ENCODE measurements at regions not wholly inside any gene's neighbourhood (a gene's known extent, or its start where the extent isn't known, plus 50 kb on each side); places are given as distances from the start of the nearest gene placed in this dataset.

DNA sequence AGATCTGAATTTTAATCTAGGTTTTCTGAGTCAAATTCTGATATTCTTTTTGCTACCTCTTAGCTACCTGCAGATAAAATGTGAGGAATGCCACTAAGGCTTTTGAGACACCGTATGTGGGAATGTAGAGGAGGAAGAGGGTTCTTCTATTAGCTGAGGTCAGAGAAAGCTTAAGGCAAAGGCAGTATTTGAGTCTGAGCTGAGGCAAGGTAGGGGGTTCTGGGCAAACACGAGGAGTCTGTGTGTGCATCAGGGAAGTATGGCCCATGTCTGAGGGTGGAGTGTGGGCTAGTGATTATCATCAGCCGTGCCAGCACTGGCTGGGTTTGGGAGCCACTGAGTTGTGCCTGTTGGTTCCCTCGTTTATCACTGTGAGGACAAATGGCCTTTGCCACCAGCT lies 181.1 kb downstream of the SOX2 start:
- TF ChIP-seq MAZ (IDR thresholded peaks at IDR 0.05; ENCODE audit: borderline replicate concordance, low read depth, low read length), result no peak
- TF ChIP-seq, protein P1, sequence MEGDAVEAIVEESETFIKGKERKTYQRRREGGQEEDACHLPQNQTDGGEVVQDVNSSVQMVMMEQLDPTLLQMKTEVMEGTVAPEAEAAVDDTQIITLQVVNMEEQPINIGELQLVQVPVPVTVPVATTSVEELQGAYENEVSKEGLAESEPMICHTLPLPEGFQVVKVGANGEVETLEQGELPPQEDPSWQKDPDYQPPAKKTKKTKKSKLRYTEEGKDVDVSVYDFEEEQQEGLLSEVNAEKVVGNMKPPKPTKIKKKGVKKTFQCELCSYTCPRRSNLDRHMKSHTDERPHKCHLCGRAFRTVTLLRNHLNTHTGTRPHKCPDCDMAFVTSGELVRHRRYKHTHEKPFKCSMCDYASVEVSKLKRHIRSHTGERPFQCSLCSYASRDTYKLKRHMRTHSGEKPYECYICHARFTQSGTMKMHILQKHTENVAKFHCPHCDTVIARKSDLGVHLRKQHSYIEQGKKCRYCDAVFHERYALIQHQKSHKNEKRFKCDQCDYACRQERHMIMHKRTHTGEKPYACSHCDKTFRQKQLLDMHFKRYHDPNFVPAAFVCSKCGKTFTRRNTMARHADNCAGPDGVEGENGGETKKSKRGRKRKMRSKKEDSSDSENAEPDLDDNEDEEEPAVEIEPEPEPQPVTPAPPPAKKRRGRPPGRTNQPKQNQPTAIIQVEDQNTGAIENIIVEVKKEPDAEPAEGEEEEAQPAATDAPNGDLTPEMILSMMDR (conservative IDR thresholded peaks at IDR 0.05; ENCODE audit: low read depth, low read length), result no peak
- TF ChIP-seq SMC3 (IDR thresholded peaks at IDR 0.05; ENCODE audit: low read depth, low read length), result no peak
- TF ChIP-seq NFE2L2 (IDR thresholded peaks at IDR 0.05; ENCODE audit: low read depth, low read length), result no peak
- TF ChIP-seq, protein P2, sequence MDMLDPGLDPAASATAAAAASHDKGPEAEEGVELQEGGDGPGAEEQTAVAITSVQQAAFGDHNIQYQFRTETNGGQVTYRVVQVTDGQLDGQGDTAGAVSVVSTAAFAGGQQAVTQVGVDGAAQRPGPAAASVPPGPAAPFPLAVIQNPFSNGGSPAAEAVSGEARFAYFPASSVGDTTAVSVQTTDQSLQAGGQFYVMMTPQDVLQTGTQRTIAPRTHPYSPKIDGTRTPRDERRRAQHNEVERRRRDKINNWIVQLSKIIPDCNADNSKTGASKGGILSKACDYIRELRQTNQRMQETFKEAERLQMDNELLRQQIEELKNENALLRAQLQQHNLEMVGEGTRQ (IDR thresholded peaks at IDR 0.05; ENCODE audit: low read depth, low read length), result no peak
- no peak for TF ChIP-seq RAD21 (IDR thresholded peaks at IDR 0.05; ENCODE audit: low read length)
- no peak for TF ChIP-seq RCOR1 (IDR thresholded peaks at IDR 0.05; ENCODE audit: insufficient replicate concordance, low read length)
- TF ChIP-seq POLR2A (IDR thresholded peaks at IDR 0.05; ENCODE audit: low read depth, low read length), result no peak
- Histone ChIP-seq H4K5ac (ENCODE audit: low read depth, low read length) (no peak overlapping the region), H4K8ac (ENCODE audit: low read depth in 2 of 2, low read length in 2 of 2) (no peak overlapping the region), H3K4me2 (ENCODE audit: low read depth, low read length) (no peak overlapping the region), H3K79me1 (ENCODE audit: low read depth in 1 of 2, low read length in 2 of 2) (no peaks in the 10 kb centered on the region), H3K27ac (ENCODE audit: insufficient read depth, low read length) (no peak overlapping the region), H2BK120ac (ENCODE audit: low read depth, low read length) (no peak overlapping the region), H2AK9ac (replicated peaks; ENCODE audit: low read depth, low read length, poor library complexity) (no peak overlapping the region), H3K4ac (ENCODE audit: low read depth, low read length) (no peak overlapping the region), H2AK5ac (ENCODE audit: low read depth, low read length) (no peak overlapping the region), H3K9me3 (ENCODE audit: control insufficient read depth, insufficient read depth, low read length) (peaks cover 6% of the 10 kb centered on the region), H3K4me1 (ENCODE audit: control insufficient read depth, insufficient read depth, low read length) (no peaks in the 10 kb centered on the region), H3K9ac (ENCODE audit: low read depth, low read length) (no peak overlapping the region), H2AFZ (replicated peaks; ENCODE audit: low read length, poor library complexity) (no peak overlapping the region), H3K9me1 (ENCODE audit: insufficient read depth, low read length) (no peaks in the 10 kb centered on the region), H4K20me1 (ENCODE audit: insufficient read depth, low read length) (no peaks in the 10 kb centered on the region), H3K23ac (ENCODE audit: low read depth, low read length) (no peak overlapping the region), H3K36me3 (ENCODE audit: control insufficient read depth, insufficient read depth, low read length) (no peaks in the 10 kb centered on the region), H3K14ac (replicated peaks; ENCODE audit: low read depth, low read length) (no peak overlapping the region), H3K4me3 (ENCODE audit: insufficient read depth, low read depth, low read length) (no peak overlapping the region), H3K56ac (ENCODE audit: extremely low read depth, insufficient read depth, low read length) (no peak overlapping the region), H2BK20ac (ENCODE audit: low read depth, low read length) (no peak overlapping the region), H4K91ac (ENCODE audit: insufficient read depth, low read depth, low read length) (no peak overlapping the region), H3K27me3 (ENCODE audit: control insufficient read depth, insufficient read depth, low read length) (no peaks in the 10 kb centered on the region), H2BK5ac (ENCODE audit: low read depth, low read length, poor library complexity, severe bottlenecking) (no peak overlapping the region), H3K18ac (ENCODE audit: low read depth, low read length) (no peak overlapping the region), H2BK15ac (ENCODE audit: low read depth, low read length) (no peak overlapping the region)
- intact Hi-C loops (cut with micrococcal nuclease) (no loop called here), dilution Hi-C loops (cut with HindIII; ENCODE audit: low sequenced_read_pairs, unreplicated experiment) (no loop called here), in situ Hi-C loops (cut with MboI; ENCODE audit: low sequenced_read_pairs) (no loop called here)
- WGBS, 2 experiments (ENCODE audit: extremely low coverage in 2 of 2, insufficient read length in 1 of 2), result no CpG with 5 or more reads among the region's 4 CpGs
- POLR2A ChIA-PET (ENCODE audit: unreplicated experiment), result no interaction called here
- CTCF ChIA-PET, result no interaction called here
- DNase-seq (no peak), ATAC-seq (ENCODE audit: low read depth) (no peak)
- no TSS peak for BruUV-seq (replicated peaks)
